ENCODE measurements at regions not wholly inside any gene's neighbourhood (a gene's known extent, or its start where the extent isn't known, plus 50 kb on each side); places are given as distances from the start of the nearest gene placed in this dataset.
A peak's percentile ranks its signal among the peaks of the same experiment; 100 is the strongest.
"Not testable (repeated sequence)": the region's sequence is repeated elsewhere in the genome, so short reads cannot be mapped to it uniquely, and the experiment has no call there.

DNA sequence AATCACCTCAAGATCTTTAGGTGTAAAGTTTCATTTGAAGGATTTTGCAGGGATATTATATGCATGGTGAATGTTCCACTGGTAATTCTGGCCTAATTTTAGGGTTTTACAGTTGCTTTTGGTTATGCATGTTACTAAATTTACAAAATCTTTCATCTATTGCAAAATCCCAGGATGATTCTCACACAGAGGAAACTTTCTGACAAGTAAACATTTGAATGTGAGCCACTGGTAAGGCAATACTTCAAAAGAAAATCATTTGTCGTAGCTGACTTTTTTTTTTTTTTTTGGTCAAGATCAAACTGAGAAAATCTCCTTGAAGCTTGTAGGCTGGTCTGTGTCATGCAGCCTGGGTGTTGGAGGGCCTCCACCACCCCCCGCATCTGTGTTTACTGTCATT is 141.9 kb upstream of the EXOC2 start:
- no peak for DNase-seq

DNA sequence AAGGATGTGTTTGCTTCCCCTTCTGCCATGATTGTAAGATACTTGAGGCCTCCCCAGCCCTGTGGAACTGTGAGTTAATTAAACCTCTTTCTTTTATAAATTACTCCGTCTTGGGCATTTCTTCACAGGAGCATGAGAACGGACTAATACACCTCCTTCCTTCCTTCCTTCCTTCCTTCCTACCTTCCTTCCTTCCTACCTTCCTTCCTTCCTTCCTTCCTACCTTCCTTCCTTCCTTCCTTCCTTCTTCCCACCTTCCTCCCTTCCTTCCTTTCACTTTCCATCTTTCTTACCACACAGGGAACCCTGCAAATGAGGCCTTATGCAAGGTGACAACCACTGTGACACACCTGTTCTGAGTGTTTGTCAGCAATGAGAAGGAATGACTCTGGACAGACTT is 141.3 kb upstream of the EXOC2 start:
- DNase-seq = no peak

DNA sequence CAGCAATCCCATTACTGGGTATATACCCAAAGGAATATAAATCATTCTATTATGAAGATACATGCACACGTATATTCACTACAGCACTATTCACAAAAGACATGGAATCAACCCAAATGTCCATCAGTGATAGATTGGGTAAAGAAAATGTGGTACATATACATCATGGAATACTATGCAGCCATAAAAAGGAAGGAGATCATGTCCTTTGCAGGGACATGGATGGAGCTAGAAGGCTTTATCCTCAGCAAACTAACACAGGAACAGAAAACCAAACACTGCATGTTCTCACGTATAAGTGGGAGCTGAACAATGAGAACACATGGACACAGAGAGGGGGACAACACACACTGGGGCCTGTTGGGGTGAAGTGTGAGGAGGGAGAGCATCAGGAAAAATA is 139.9 kb upstream of the EXOC2 start:
- not testable (repeated sequence) for DNase-seq

DNA sequence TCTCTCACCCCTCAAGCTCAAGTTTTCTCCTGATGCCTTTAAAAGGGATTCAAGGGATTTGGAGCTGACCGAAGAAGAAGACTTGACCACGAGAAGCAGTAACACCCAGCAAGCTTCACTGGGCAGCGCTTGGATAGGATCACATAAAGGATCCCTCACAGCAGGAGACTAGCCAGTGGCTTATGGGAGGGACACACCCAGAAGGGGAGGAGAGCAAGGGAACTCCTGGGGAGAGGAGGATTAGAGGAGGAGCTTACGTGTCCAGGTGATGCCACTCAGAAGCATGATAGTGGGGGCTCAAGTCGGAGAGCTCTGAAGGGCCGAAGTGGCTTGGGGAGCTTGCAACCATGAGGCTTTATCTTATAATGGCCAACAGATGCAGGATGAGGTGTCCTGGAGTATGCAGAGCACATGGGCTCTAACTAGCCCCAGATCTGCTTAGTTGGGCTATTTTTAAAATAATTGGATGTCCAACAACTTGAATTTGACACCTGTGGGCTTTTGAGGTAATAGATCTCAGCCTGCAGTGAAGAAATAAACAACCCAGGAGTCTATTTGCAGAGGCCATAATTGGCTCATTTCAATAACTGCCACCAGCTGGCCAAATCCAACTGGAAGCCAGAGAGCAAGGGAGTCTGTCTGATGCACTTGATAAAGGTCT is 137.9 kb upstream of the EXOC2 start:
- DNase-seq = no peak

DNA sequence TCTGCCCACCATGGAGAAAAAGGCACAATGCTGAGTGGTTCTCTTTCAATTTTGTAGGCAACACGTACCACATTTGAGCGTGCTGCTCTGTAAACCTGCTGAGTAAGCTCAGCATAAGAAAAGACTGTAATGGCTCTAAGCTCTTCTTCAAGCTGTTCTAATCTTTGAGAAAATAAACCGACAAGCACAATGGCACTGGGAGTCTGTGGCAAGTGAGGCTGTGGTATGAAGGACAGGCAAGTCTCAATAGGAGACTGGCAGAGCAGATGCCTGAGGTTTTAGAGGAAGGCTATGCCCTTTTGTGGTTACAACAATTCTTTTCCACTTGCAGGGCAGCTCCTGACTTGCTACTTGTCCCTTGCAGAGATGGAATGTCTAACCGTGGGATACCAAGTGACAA is 136.7 kb upstream of the EXOC2 start:
- DNase-seq = no peak

DNA sequence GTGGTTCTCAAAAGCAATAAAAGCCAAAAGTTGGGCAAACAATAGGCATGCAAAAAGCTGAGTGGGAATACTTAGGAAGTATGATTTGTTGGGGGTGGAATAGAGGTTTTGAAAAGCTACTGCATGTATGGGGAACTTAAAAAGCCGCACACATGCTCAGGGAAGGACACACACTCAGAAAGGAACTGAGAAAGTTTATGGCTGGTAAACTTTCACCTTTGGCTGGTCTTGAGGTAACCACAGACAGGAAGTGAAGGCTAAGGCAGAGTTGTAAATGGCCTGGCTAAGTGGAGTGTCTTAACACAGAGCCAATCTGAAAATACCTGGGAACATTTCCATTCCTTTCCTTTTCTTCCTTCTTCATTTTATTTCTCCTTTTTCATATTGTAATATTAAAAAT is 134.5 kb upstream of the EXOC2 start:
- DNase-seq = no peak

DNA sequence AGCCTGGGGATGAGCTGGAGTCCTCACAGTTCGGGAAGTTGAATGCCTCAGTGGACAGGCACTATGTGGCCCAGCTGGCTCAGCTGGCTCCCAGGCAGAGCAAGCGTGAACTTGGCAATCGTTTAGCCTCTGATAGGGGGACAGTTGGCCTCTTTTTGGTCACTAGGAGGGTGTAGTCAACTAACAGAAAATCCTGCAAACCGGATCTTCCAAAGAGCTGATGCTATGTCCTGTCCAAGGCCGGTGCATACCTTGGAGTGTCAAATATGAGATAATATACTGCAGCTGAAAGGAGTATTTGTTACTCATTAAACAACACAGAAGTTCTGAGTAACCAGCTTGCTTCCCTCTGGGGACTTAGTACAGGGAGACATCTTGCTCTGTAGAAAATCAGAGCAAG is 126.2 kb upstream of the EXOC2 start:
- DNase-seq = no peak

DNA sequence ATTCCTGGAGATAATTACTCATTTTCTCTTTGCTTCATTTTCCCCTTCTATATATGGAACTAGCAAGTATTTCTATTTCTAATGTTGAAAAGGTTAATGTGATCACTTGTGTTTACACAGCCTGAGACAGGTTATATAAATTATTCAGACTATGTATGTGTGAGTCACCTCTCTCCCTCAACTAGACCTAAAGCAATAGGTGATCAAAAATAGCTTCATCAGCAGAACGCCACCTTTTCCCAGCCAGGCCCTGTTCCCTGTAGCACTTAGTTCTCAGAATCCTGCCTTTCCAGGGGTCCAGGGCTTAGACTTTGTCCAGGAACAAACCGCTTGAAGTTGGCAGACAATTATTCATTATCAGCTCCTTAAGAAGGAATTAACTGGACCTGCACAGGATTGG is 125.3 kb upstream of the EXOC2 start:
- DNase-seq = no peak

DNA sequence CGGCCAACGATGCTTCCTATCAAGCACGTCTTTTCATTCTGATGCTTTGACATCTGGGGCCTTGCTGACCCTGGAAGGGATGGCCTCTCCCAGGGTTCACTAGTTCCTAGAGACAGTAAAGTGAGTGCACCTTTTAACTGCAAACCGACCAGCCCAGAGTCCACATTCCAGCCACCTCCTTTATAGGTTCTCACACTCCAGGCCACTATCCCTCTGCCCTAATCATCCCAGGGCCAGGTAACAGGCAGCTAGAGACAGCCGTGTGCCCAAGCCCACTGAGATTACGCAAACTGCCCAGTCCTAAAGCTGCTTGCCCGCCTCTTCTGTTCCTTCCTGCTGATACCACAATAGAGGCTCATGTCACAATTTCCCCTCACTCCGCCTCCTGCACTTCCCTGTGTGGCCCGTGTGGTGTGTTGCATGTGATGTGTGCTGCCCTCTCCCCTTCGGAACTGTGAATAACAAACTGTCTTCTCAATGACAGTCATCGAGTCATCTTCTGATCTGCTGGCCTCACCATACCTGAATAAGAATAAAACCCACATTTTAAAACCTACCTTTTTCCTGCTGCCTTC is 123.7 kb upstream of the EXOC2 start:
- DNase-seq = no peak

DNA sequence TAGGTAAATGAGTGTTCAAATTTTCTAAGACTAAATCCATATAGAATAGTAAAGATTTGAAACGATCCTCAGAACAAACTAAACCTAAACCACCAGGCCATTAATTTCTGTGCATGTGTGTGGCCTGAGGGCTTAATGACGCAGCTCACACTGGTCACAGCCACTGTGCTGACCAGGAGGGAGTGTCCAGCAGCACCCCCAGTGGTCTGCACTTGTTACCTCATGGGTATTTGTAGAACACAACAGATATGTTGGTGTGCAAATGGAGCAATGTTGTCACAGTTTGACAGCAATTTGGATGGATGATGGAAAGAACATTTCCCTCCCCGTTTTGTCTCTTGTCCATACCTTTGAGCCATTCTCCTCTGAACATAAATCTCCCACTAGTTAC is 122.4 kb upstream of the EXOC2 start:
- DNase-seq = no peak

DNA sequence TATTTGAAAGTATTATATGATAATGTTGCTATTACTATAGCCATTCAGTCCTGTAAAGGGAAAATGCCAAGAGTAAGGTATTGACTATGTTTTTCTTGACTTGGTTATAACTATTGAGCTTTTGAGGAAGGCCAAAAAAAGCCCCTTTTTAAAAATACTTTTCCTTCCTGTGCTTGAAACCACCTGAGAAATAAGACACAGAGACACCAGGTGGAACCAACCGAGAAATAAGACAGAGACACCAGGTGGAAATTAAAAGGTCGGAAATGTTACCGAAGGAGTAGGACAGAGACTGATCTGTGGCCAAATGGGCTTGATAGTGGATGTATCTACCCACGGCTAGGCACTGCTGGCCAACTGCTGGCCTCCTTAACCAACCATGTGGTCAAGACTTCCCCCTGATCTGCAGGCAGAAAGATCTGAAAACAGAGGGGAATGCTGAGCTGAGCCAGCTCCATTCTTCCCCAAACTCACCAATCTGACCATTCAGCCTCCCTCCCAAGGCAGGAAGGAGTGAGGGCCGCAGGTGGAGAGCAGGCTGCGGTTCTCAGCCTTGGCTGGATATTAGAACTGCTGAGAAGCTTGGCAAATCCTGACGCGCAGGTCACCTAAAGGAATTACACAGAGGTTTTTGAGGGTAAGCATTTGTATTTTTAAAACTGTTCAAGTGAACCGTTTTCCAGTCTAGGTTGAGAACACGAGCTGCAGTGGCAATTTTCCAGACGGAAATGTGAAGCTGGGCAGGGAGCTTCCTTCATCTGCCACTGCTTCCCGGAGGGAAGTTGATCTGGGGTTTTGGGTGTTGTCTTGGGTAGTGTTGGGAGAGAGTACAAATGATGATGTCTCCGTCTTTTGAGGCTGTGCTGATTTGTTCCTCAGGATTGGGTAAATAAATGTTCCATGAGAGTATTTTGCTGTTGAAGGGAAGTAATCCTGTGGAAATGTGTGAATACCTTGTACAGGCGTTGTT is 121.7 kb upstream of the EXOC2 start:
- DNase-seq = no peak

DNA sequence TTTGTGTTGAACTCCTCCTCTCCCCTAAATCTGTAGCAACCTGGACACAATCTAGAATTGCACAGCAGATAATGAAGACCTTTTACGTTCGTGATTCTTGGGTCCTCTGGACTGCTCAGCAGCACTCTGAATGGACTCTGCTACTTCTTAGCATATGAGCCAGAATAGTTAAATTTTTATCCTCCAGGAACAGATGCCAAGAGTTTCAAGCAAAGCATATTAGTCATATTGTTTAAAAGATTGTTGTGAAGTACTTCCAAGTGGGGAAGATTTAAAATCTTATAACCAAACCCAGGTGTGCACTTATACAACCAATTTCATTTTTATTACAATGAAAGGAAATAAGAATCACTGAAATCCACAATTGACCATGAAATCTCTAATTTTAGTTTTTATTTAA is 118.9 kb upstream of the EXOC2 start:
- DNase-seq = no peak

DNA sequence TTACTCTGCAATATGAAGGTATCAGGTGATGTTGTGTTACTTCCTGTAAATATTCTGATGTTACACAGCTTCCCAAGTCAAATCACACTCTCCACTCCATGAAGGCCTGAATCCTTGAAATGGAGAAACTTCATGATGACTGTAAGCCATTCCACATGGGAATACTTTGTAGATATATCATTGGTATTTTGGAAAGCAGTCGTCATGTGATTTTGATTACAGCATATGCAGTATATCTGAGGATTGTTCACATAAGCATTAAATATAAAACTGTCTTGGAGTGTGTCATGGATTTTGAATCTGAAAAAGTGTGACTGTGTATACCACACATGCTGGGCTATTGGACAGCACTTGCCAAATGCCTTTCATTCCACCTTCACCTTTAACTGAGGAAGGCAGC is 118.3 kb upstream of the EXOC2 start:
- DNase-seq = no peak

DNA sequence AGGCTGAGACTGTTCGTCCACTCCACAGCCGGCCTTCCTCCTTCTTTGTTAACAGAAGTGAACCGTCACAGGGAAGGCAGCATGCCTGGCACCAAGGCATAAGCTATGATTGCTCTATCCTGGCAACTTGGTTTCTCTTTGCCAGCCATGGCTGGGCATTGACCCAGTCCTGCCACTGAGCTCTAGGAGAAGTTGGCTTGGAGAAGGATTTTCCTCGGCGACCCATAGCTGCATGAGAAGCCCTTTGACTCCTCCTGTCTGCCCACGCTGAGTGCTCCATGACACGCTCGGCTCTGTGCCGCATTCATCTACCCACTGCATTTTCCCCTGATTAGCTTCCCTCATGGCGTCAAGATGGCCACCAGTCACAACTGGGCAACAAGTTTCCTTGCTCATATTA is 111.8 kb upstream of the EXOC2 start:
- DNase-seq = no peak

DNA sequence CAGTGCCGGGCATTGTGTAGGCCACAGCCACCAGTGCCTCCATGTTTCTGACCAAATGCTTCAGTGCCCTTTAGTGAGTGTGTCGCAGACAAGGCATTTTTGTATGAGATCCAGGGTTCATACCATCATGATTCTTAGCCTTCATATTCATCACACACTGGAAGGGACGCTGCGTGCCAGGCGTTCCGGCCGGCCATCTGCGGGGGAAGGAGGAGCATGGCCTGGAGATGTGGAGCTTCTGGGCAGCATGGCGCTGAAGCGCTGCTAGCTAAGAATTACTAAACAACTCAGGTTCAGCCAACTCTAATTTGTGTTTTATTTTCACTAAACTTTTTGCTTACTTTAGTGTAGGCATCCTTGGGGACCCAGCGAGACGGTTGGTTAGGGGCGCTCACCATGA is 111.4 kb upstream of the EXOC2 start:
- DNase-seq = no peak

DNA sequence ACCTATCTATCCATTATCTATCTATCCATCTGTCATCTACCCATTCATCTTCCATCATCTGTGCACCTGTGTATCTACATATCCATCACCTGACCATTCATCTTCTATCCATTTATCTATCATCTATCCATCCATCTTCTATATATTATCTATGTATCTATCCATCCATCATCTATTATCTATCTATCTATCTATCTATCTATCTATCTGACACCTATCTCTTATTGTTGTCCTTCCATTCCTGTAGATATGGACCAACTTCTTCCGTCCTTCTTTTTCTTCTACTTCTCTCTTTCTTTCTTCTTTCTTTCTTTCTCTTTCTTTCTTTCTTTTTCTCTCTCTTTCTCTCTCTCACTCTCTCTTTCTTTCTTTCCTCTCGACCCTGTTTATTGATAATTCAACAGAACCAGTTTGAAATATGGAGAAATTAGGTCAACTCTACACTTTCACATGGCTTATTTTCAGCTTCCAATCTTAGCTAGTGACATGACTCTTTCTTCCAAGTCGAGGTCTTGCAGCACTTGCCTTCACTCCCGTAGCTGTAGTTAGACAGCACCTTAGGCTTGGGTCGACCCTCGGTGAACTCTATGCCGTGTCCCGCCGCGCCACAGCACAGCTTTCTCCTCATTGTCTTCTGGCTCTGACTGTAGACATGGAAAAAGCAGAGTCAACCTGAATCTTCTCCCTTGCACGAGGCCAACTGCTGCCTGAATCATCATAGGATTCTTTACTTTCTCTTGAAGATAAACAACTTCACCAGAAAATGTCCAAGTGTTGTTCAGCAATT is 110.4 kb upstream of the EXOC2 start:
- DNase-seq = no peak

DNA sequence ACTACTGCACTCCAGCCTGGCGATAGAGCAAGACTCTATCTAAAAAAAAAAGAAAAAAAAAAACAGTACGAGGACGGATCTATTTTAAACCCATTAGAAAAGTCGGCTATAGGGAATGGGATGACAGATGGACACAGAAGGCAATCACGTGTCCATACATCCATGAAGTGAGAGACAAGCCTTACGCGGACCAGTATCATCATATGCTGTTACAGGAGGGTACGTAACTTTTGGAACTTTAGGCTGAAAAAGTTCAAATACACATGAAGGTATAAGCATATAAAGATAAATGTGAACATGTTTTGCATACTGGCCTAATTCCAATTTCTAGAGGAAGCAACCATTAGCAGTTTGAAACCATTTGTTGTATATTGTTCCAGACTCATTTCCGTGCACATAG is 109.8 kb upstream of the EXOC2 start:
- DNase-seq = no peak

DNA sequence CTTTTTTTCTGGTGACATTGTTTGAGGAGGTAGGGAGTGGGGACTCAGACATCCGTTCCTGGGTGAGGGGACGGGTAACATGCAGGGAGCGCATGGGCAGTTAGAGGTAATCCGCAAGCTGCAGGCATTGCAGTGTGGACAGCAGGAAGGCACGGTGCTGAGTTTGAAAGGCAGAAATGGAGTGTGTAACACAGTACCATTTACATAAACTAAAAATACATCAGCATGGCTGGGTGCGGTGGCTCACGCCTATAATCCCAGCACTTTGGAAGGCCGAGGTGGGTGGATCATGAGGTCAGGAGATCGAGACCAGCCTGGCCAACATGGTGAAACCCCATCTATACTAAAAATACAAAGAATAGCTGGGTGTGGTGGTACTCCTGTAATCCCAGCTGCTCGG is 109.3 kb upstream of the EXOC2 start:
- DNase-seq = not testable (repeated sequence)

DNA sequence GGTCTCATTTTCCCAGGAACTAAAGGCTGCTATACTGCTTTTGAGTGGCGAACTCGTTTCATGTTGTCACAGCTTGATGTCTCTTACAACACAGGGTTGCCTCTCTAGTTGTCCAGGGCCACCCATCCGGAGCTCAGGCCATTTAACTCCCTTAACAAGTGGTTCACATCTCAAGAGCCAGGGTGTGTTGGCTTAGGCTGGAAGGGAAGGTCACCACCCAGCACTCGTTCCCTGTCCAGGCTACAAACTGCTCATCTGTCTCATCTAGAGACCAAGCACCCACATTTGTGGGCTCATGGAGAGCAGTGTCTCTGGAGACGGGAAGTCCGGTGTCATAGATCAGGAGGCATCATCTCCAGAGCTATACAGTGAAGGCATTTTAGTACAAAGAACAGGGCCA is 106.8 kb upstream of the EXOC2 start:
- no peak for DNase-seq

DNA sequence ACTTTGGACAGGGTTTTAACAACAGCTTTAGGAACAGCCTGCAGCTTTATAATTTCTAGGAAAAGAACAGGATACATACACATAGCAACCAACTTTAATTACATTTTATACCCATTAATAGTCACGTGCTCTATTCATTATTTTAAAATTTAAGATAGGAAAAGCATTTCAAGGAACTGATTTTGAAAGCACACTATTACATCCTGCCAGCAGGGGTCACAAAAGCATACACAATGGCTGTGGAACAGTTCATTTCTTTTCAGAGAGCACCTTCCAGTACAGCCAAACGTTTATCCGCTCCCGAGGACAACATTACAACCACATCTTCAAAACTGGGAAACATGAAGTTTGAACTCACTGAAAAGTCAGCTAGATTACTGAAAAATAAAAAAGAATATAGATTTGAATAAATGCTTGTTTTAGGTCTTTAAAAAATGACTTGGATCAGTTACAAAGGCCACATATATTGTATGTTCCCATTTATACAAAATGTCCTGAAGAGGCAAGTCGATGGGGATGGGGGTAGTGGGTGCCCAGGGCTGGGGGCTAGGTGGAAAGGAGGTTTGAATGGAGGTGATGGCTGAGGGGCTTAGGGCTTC is 104.6 kb upstream of the EXOC2 start:
- peak; percentile 11 for DNase-seq

DNA sequence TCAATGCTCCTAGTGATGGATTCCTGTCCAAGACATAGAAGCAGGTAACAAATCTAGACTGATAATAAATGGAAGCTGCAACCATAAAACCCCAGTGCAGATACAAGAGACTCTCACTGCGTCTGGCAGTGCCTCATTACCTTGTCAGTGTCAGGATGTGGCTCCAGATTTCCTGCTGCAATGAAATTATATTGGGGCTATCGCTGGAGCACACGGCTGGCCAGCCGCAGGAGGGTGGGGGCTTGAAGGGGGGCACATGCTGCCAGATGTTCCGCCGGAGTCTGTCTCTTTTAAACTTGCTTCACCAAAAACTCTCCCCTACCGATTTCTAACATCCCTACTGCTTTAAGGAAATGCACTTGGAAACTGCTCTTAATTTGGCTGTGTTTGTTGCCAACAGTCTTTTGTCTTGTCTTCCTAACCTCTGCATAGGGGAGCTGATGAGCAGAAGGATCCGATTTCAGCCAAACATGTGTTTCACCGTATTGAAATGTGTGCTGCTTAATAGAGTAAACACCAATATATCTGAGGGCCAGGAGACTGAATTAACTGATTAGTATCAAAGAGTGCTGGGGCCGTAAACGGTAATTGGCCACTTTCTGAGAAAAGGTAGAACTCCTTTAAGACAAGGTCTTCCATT is 102.2 kb upstream of the EXOC2 start:
- no peak for DNase-seq

DNA sequence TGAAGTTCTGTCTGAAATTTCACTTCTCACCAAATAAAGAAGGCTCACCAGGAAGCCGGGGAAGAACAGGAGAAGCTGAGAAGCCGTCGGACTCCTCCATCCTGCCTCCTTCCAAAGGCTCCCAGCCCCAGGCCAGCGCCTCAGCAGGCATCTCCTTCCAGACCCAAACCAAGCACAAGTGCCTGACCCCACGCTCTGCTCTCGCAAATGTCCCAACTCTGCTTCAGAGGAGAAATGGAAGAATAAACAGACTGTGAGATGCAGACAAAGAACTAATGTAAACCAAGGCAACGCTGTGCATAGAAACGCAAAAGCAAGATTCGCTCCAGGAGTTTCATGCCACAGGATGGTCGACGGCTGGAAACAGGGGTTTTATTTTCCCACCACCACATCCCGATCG is 100.3 kb upstream of the EXOC2 start:
- DNase-seq = no peak
